K562 (cell line): ENCODE measurements at regions not wholly inside any gene's neighbourhood (a gene's known extent, or its start where the extent isn't known, plus 50 kb on each side); places are given as distances from the start of the nearest gene placed in this dataset.

Experiments
- ZBTB12 ChIP-seq: fragments of 250-450 bp; sonication (Bioruptor Pico); IDR thresholded peaks from 2 replicates; pipeline ENCODE4 v1.4.0; 2020
- ZBTB43 ChIP-seq: sonication (generic); formaldehyde crosslinking; IDR thresholded peaks from 2 replicates; pipeline ENCODE4 v1.8.0; 2023; ENCODE audit warnings: mild to moderate bottlenecking, missing genetic modification reagents
- TF ChIP-seq, protein P1 (sequence below): fragments of 450-650 bp; IDR thresholded peaks from 2 replicates; pipeline ENCODE4 v1.6.1; 2016; ENCODE audit warnings: low read depth

- TF ChIP-seq, protein P1, sequence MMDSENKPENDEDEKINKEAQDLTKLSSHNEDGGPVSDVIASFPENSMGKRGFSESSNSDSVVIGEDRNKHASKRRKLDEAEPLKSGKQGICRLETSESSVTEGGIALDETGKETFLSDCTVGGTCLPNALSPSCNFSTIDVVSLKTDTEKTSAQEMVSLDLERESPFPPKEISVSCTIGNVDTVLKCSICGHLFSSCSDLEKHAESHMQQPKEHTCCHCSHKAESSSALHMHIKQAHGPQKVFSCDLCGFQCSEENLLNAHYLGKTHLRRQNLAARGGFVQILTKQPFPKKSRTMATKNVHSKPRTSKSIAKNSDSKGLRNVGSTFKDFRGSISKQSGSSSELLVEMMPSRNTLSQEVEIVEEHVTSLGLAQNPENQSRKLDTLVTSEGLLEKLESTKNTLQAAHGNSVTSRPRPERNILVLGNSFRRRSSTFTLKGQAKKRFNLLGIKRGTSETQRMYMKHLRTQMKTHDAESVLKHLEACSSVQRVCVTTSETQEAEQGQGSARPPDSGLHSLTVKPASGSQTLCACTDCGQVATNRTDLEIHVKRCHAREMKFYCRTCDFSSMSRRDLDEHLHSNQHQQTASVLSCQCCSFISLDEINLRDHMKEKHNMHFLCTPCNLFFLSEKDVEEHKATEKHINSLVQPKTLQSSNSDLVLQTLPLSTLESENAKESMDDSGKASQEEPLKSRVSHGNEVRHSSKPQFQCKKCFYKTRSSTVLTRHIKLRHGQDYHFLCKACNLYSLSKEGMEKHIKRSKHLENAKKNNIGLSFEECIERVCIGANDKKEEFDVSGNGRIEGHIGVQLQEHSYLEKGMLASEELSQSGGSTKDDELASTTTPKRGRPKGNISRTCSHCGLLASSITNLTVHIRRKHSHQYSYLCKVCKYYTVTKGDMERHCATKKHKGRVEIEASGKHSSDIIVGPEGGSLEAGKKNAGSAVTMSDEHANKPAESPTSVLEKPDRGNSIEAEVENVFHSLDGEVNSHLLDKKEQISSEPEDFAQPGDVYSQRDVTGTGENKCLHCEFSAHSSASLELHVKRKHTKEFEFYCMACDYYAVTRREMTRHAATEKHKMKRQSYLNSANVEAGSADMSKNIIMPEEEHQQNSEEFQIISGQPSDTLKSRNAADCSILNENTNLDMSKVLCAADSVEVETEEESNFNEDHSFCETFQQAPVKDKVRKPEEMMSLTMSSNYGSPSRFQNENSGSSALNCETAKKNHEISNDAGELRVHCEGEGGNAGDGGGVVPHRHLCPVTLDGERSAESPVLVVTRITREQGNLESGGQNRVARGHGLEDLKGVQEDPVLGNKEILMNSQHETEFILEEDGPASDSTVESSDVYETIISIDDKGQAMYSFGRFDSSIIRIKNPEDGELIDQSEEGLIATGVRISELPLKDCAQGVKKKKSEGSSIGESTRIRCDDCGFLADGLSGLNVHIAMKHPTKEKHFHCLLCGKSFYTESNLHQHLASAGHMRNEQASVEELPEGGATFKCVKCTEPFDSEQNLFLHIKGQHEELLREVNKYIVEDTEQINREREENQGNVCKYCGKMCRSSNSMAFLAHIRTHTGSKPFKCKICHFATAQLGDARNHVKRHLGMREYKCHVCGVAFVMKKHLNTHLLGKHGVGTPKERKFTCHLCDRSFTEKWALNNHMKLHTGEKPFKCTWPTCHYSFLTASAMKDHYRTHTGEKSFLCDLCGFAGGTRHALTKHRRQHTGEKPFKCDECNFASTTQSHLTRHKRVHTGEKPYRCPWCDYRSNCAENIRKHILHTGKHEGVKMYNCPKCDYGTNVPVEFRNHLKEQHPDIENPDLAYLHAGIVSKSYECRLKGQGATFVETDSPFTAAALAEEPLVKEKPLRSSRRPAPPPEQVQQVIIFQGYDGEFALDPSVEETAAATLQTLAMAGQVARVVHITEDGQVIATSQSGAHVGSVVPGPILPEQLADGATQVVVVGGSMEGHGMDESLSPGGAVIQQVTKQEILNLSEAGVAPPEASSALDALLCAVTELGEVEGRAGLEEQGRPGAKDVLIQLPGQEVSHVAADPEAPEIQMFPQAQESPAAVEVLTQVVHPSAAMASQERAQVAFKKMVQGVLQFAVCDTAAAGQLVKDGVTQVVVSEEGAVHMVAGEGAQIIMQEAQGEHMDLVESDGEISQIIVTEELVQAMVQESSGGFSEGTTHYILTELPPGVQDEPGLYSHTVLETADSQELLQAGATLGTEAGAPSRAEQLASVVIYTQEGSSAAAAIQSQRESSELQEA, result no peak
- no peak for TF ChIP-seq ZBTB12 (CRISPR knock-in tag)
- no peak for TF ChIP-seq ZBTB43 (CRISPR knock-in tag)
- TF ChIP-seq, all 486 proteins: peak for 0
Observed at GRCh38 chr13:55869648-55870047, 1271.1 kb upstream of the PRR20A start (continued).
